Suprapubic skin (tissue), 3 donors: ENCODE measurements at regions not wholly inside any gene's neighbourhood (a gene's known extent, or its start where the extent isn't known, plus 50 kb on each side); places are given as distances from the start of the nearest gene placed in this dataset.

Source experiments
- EP300 ChIP-seq: sonication (generic); formaldehyde crosslinking; IDR thresholded peaks from one replicate; pipeline ENCODE4 v1.6.1; 2017; ENCODE audit warnings: antibody characterized with exemption
- POLR2A ChIP-seq, 2 donors: fragments of 450-650 bp; IDR thresholded peaks; one replicate each; pipeline ENCODE4 v1.6.1; 2017; ENCODE audit warnings: antibody characterized with exemption in 2 of 2, mild to moderate bottlenecking in 2 of 2, moderate library complexity in 2 of 2
- TF ChIP-seq, protein P1 (sequence below), 2 donors: fragments of 200-600 bp in 1 of 2; fragments of 450-650 bp in 1 of 2; sonication (generic) in 1 of 2; IDR thresholded peaks; one replicate each; pipeline ENCODE4 v1.5.1; 2016 to 2019; ENCODE audit warnings: antibody characterized with exemption in 2 of 2, mild to moderate bottlenecking in 1 of 2, moderate library complexity in 1 of 2

DNA sequence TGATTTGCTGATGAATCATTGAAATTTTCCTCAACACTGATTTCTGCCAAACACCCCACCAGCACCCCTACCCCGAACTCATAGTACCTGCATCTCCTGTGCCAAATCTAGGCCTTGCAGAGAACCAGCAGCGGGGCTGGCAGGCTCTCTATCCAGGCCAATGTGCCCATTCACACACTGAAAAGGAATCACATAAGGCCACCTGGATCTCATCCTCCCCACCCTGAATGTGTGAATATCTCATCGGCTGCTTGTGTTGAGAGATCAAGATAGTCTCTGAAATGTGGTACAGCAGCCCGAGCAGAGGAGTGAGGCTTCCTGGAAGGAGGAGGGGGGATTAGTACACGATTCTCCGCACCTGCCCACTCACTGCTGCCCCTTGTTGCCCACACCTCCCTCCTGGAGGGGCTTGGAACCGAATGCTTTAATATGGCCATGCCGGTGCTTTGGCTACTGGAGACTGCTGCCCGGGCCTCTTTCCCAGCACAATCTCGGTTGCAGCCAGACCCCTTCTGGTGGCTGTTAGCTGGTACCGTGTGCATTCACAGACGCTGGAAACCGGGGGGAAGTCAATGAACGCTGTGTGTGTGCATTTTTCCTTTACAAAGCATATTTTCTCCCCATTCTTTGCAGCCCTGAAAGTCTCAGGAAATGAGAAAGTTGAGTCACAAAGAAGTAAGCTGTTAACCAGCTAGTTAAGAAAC lies 619.5 kb downstream of the MATN1 start:
- TF ChIP-seq EP300, result no peak
- TF ChIP-seq, protein P1, sequence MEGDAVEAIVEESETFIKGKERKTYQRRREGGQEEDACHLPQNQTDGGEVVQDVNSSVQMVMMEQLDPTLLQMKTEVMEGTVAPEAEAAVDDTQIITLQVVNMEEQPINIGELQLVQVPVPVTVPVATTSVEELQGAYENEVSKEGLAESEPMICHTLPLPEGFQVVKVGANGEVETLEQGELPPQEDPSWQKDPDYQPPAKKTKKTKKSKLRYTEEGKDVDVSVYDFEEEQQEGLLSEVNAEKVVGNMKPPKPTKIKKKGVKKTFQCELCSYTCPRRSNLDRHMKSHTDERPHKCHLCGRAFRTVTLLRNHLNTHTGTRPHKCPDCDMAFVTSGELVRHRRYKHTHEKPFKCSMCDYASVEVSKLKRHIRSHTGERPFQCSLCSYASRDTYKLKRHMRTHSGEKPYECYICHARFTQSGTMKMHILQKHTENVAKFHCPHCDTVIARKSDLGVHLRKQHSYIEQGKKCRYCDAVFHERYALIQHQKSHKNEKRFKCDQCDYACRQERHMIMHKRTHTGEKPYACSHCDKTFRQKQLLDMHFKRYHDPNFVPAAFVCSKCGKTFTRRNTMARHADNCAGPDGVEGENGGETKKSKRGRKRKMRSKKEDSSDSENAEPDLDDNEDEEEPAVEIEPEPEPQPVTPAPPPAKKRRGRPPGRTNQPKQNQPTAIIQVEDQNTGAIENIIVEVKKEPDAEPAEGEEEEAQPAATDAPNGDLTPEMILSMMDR (IDR thresholded peaks at IDR 0.05), result no peak
- TF ChIP-seq POLR2A (IDR thresholded peaks at IDR 0.05), result no peak
